SK-N-SH (cell line): ENCODE measurements at regions not wholly inside any gene's neighbourhood (a gene's known extent, or its start where the extent isn't known, plus 50 kb on each side); places are given as distances from the start of the nearest gene placed in this dataset.

Experiments
- CTCF ChIA-PET: fragments of 300-600, 350-600 bp; formaldehyde crosslinking; extraction: SDS; loops from one replicate; lab custom pipeline; 2021; lab: Yijun Ruan, JAX
- POLR2A ChIA-PET: fragments of 350-600 bp; sonication (Branson Sonifier 250); formaldehyde crosslinking; extraction: SDS; loops from one replicate; lab custom pipeline; 2020; ENCODE audit warnings: antibody characterized with exemption, inconsistent platforms; lab: Yijun Ruan, JAX
- DNase-seq: peaks from one replicate; pipeline ENCODE4 v3.0.0; 2012
- H2AFZ ChIP-seq: fragments of 200-600 bp; sonication (generic); 2 replicates; pipeline ENCODE4 v1.8.1; 2016; ENCODE audit warnings: antibody characterized with exemption, mild to moderate bottlenecking, low read depth
- H3F3A ChIP-seq: fragments of 200-600 bp; sonication (generic); replicated peaks from 2 replicates; pipeline ENCODE3; 2016; ENCODE audit warnings: antibody characterized with exemption, mild to moderate bottlenecking; ENCODE audit not compliant: insufficient read depth
- H3K27ac ChIP-seq, 2 experiments: fragments of 200-500 bp in 1 of 2; fragments of 200-600 bp in 1 of 2; sonication (Bioruptor generic) in 1 of 2; sonication (generic), shearing (Covaris generic) in 1 of 2; 2 replicates each; pipeline versions ENCODE4 v1.5.1 to v1.6.1; 2014 to 2016; ENCODE audit warnings: low read depth in 2 of 2, inconsistent platforms in 1 of 2, low read length in 1 of 2, mild to moderate bottlenecking in 1 of 2, mixed read lengths in 1 of 2
- H3K27me3 ChIP-seq: fragments of 200-600 bp; sonication (generic), shearing (Covaris generic); 2 replicates; pipeline ENCODE4 v1.6.1; 2016; ENCODE audit warnings: mixed run types; ENCODE audit not compliant: insufficient read depth
- H3K36me3 ChIP-seq, 2 experiments: fragments of 200-500 bp in 1 of 2; fragments of 200-600 bp in 1 of 2; sonication (Bioruptor generic) in 1 of 2; sonication (generic) in 1 of 2; replicated peaks in 1 of 2; 2 replicates each; pipeline versions ENCODE3 to v1.5.1; 2014 to 2016; ENCODE audit warnings: low read length in 1 of 2, mild to moderate bottlenecking in 1 of 2; ENCODE audit not compliant: insufficient read depth in 2 of 2, control insufficient read depth in 1 of 2
- H3K4me1 ChIP-seq, 2 experiments: fragments of 200-500 bp in 1 of 2; fragments of 200-600 bp in 1 of 2; sonication (Bioruptor generic) in 1 of 2; sonication (generic), shearing (Covaris generic) in 1 of 2; 2 replicates each; pipeline versions ENCODE4 v1.5.1 to v1.6.1; 2014 to 2016; ENCODE audit warnings: low read depth in 1 of 2, low read length in 1 of 2, mixed run types in 1 of 2; ENCODE audit not compliant: insufficient read depth in 2 of 2, control insufficient read depth in 1 of 2
- H3K4me2 ChIP-seq: fragments of 200-600 bp; sonication (generic), shearing (Covaris generic); 2 replicates; pipeline ENCODE4 v1.6.1; 2017; ENCODE audit warnings: mixed run types
- H3K4me3 ChIP-seq, 2 experiments: fragments of 200-500 bp in 1 of 2; fragments of 200-600 bp in 1 of 2; sonication (Bioruptor generic) in 1 of 2; sonication (generic), shearing (Covaris generic) in 1 of 2; 2 replicates each; pipeline versions ENCODE4 v1.5.1 to v1.8.1; 2014 to 2016; ENCODE audit warnings: low read depth in 2 of 2, inconsistent platforms in 1 of 2, low read length in 1 of 2, mild to moderate bottlenecking in 1 of 2, mixed read lengths in 1 of 2, moderate library complexity in 1 of 2
- H3K79me2 ChIP-seq: fragments of 200-600 bp; sonication (generic); 2 replicates; pipeline ENCODE4 v1.8.1; 2017; ENCODE audit warnings: mild to moderate bottlenecking; ENCODE audit not compliant: insufficient read depth
- H3K9ac ChIP-seq: fragments of 200-600 bp; sonication (generic); 2 replicates; pipeline ENCODE4 v1.6.1; 2017; ENCODE audit warnings: mixed run types
- H3K9me2 ChIP-seq: fragments of 200-600 bp; sonication (generic); 2 replicates; pipeline ENCODE4 v1.6.1; 2017; ENCODE audit warnings: mixed run types
- H3K9me3 ChIP-seq: fragments of 200-600 bp; sonication (generic); 2 replicates; pipeline ENCODE4 v1.6.1; 2017; ENCODE audit warnings: mixed run types, mild to moderate bottlenecking, moderate library complexity
- H4K20me1 ChIP-seq: fragments of 200-600 bp; sonication (generic); 2 replicates; pipeline ENCODE4 v1.6.1; 2017; ENCODE audit warnings: mild to moderate bottlenecking, mixed run types; ENCODE audit not compliant: insufficient read depth
- CHD2 ChIP-seq: fragments of 150-350 bp; IDR thresholded peaks from 2 replicates; pipeline ENCODE4 v1.6.1; 2018; ENCODE audit warnings: low read length; ENCODE audit not compliant: partially characterized antibody
- EP300 ChIP-seq, 2 experiments: IDR thresholded peaks; 2 replicates each; pipeline versions ENCODE4 v1.4.0 to v1.6.1; 2012; ENCODE audit warnings: borderline replicate concordance in 1 of 2, low read depth in 1 of 2, low read length in 1 of 2
- EZH2phosphoT487 ChIP-seq: fragments of 200-600 bp; sonication (generic); IDR thresholded peaks from 2 replicates; pipeline ENCODE4 v1.6.1; 2017; ENCODE audit warnings: low read depth, mixed run types, mild to moderate bottlenecking, antibody characterized with exemption, moderate library complexity, borderline replicate concordance
- FOSL2 ChIP-seq: IDR thresholded peaks from 2 replicates; pipeline ENCODE4 v1.4.0; 2012; ENCODE audit warnings: low read depth, mild to moderate bottlenecking, moderate library complexity, borderline replicate concordance
- FOXJ3 ChIP-seq: sonication (generic); formaldehyde crosslinking; IDR thresholded peaks from 2 replicates; pipeline ENCODE4 v1.5.1; 2020; ENCODE audit warnings: mild to moderate bottlenecking, missing genetic modification reagents
- FOXM1 ChIP-seq: IDR thresholded peaks from 2 replicates; pipeline ENCODE4 v1.4.0; 2012; ENCODE audit warnings: low read depth, mild to moderate bottlenecking
- GABPA ChIP-seq: IDR thresholded peaks from 2 replicates; pipeline ENCODE4 v1.4.0; 2012; ENCODE audit warnings: low read depth, mild to moderate bottlenecking
- GATA2 ChIP-seq: sonication (generic); formaldehyde crosslinking; IDR thresholded peaks from 2 replicates; pipeline ENCODE4 v1.5.0; 2020; ENCODE audit warnings: mild to moderate bottlenecking, missing genetic modification reagents
- MXI1 ChIP-seq: IDR thresholded peaks from 2 replicates; pipeline ENCODE4 v1.6.1; 2012; ENCODE audit warnings: mild to moderate bottlenecking, low read depth, low read length, improper control_type of control experiment
- NFIC ChIP-seq: IDR thresholded peaks from 2 replicates; pipeline ENCODE4 v1.4.0; 2012; ENCODE audit warnings: borderline replicate concordance
- NRF1 ChIP-seq: IDR thresholded peaks from 2 replicates; pipeline ENCODE4 v1.6.1; 2012; ENCODE audit warnings: low read depth, mild to moderate bottlenecking, low read length
- RCOR1 ChIP-seq: fragments of 150-350 bp; IDR thresholded peaks from 2 replicates; pipeline ENCODE4 v1.6.1; 2017; ENCODE audit warnings: antibody characterized with exemption, low read length
- REST ChIP-seq: IDR thresholded peaks from 2 replicates; pipeline ENCODE4 v1.6.1; 2012; ENCODE audit warnings: mild to moderate bottlenecking, low read depth, low read length, moderate library complexity
- RXRA ChIP-seq: IDR thresholded peaks from 2 replicates; pipeline ENCODE4 v1.4.0; 2012; ENCODE audit warnings: low read depth, mild to moderate bottlenecking, borderline replicate concordance
- SIN3A ChIP-seq: IDR thresholded peaks from 2 replicates; pipeline ENCODE4 v1.6.1; 2012; ENCODE audit warnings: low read depth, mild to moderate bottlenecking, low read length, moderate library complexity, borderline replicate concordance
- TCF12 ChIP-seq: IDR thresholded peaks from 2 replicates; pipeline ENCODE4 v1.4.0; 2012
- TEAD4 ChIP-seq: IDR thresholded peaks from 2 replicates; pipeline ENCODE4 v1.4.0; 2012; ENCODE audit warnings: mild to moderate bottlenecking, borderline replicate concordance; ENCODE audit not compliant: insufficient read depth
- USF2 ChIP-seq: fragments of 150-350 bp; IDR thresholded peaks from 2 replicates; pipeline ENCODE4 v1.6.1; 2017; ENCODE audit warnings: antibody characterized with exemption, low read length, low read depth, borderline replicate concordance
- YY1 ChIP-seq: IDR thresholded peaks from 2 replicates; pipeline ENCODE4 v1.4.0; 2012; ENCODE audit warnings: low read depth, mild to moderate bottlenecking
- WGBS: methylation state at CpG from one replicate; pipeline ENCODE4 v1.1.6; 2017; ENCODE audit warnings: low lambda C conversion rate; 5-methylcytosine and 5-hydroxymethylcytosine counted together
- TF ChIP-seq, protein P1 (sequence below): fragments of 150-350 bp; IDR thresholded peaks from 2 replicates; pipeline ENCODE4 v1.6.1; 2016; ENCODE audit warnings: mild to moderate bottlenecking, low read depth, low read length

DNA sequence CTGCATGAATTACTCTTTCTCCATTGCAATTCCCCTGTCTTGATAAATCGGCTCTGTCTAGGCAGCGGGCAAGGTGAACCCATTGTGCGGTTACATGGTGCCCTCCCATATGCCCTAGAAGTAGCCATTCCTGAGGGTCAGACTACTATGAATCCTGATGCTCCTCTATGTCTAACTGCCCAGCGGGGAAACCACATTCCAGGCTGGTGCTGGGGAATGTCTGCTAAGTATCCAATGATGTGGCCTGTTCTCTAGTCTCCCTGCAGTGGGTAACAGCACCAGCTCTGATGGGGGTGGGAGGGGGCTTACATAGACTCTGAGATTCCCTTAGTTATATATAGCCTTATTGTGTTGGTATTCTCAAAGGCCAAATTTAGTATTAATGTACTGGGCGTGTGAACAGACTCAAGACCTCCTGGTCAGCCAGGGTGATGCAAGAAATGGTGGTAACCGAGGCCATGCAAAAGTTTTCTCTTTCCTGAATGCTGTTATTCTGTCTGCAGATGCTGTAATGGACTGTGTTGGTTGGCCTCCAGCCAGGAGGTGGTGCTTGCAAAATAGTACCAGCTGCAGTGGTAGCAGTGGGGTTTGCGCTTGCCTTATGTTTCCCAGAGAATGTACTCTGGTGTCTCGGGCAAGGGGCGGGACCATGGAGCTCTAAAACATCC is 564.8 kb upstream of the SLITRK1 start:
- Histone ChIP-seq H3K4me2 (no peak overlapping the region), H3K4me3 (no peak overlapping the region), H3K27ac (no peak overlapping the region), H3K9ac (no peak overlapping the region), H3K79me2 (no peaks in the 10 kb centered on the region), H3K9me3 (no peaks in the 10 kb centered on the region), H3K4me1 (no peaks in the 10 kb centered on the region; a peak in 1 of 4 replicates), H2AFZ (no peak overlapping the region), H3K36me3 (no peaks in the 10 kb centered on the region), H4K20me1 (no peaks in the 10 kb centered on the region), H3K27me3 (no peaks in the 10 kb centered on the region), H3F3A (no peaks in the 10 kb centered on the region), H3K9me2 (no peaks in the 10 kb centered on the region)
- no peak for DNase-seq
- WGBS = 39% methylated on average over 9 of the region's 9 CpGs
- TF ChIP-seq TEAD4 (no peak), USF2 (no peak), EP300 (IDR thresholded peaks at IDR 0.05; ENCODE audit: borderline replicate concordance in 1 of 2, low read depth in 1 of 2, low read length in 1 of 2) (no peak), FOSL2 (no peak), FOXJ3 (CRISPR knock-in tag) (no peak), RXRA (no peak)
- ChIA-PET CTCF (interaction anchor here (0.8 kb wide), 1 partner anchor 9 kb away, joined by 4 read pairs; no protein-coding TSS in a partner anchor), POLR2A (no interaction called here)

DNA sequence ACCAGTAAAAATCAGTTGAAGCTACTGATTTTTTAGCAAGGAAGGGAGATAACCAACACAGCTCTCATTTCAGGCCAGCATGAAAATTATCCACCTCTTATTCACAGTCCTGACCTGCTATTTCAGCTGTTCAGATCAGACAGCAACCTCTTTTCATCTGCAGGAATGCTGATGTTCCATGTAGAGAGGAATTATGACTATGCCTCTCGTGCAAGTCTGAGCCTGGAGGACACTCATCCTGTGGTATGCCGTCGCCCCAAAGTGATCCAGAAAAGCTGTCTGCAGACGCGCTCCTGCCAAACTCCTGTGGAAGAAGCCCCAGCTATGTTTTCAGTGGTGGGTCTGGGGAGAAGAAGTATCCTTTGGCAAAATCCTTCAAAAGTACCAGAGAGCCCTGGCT is 563.5 kb upstream of the SLITRK1 start:
- DNase-seq = no peak
- Histone ChIP-seq H3K9ac (no peak overlapping the region), H3K4me3 (no peak overlapping the region), H3K36me3 (no peaks in the 10 kb centered on the region), H3K9me3 (no peaks in the 10 kb centered on the region), H2AFZ (no peak overlapping the region), H3K4me2 (no peak overlapping the region), H4K20me1 (no peaks in the 10 kb centered on the region), H3K27me3 (no peaks in the 10 kb centered on the region), H3F3A (no peaks in the 10 kb centered on the region), H3K79me2 (no peaks in the 10 kb centered on the region), H3K27ac (no peak overlapping the region), H3K9me2 (no peaks in the 10 kb centered on the region), H3K4me1 (no peaks in the 10 kb centered on the region; a peak in 1 of 4 replicates)
- 80% methylated on average over 3 of the region's 5 CpGs for WGBS
- TF ChIP-seq REST (no peak), GATA2 (CRISPR knock-in tag) (no peak), GABPA (no peak), FOXM1 (no peak), TEAD4 (no peak), YY1 (no peak), RCOR1 (no peak), EZH2phosphoT487 (no peak), NRF1 (no peak), NFIC (no peak), CHD2 (no peak), SIN3A (no peak), MXI1 (no peak), TCF12 (no peak), RXRA (no peak), EP300 (IDR thresholded peaks at IDR 0.05; ENCODE audit: borderline replicate concordance in 1 of 2, low read depth in 1 of 2, low read length in 1 of 2) (no peak), FOSL2 (no peak)
- TF ChIP-seq, protein P1, sequence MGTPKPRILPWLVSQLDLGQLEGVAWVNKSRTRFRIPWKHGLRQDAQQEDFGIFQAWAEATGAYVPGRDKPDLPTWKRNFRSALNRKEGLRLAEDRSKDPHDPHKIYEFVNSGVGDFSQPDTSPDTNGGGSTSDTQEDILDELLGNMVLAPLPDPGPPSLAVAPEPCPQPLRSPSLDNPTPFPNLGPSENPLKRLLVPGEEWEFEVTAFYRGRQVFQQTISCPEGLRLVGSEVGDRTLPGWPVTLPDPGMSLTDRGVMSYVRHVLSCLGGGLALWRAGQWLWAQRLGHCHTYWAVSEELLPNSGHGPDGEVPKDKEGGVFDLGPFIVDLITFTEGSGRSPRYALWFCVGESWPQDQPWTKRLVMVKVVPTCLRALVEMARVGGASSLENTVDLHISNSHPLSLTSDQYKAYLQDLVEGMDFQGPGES = no peak
- CTCF ChIA-PET = no interaction called here
- POLR2A ChIA-PET = no interaction called here
